ENCODE measurements at regions not wholly inside any gene's neighbourhood (a gene's known extent, or its start where the extent isn't known, plus 50 kb on each side); places are given as distances from the start of the nearest gene placed in this dataset.
A peak's percentile ranks its signal among the peaks of the same experiment; 100 is the strongest.
"Not testable (repeated sequence)": the region's sequence is repeated elsewhere in the genome, so short reads cannot be mapped to it uniquely, and the experiment has no call there.

DNA sequence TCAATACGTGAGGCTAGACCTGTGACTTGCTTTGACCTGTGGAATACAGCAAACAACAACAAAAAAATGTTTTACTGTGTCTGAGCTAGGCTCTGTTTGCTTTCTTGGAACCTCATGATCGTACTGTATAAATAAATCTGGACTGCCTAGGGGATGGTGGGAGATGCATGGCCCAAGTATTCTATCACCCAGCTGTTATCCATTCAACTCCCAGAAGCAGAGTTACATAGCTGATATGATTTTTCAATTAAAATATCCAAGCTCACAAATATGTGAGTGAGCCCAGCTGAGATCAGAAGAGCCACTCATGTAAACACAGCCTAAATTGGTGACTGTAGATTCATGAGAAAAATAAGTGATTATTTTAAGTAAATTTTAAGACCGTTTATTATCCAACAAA lies 154.1 kb upstream of the THUMPD2 start:
- CTCF ChIA-PET: no interaction called here
- H3K36me3 Mint-ChIP-seq (ENCODE audit: low read depth): peaks cover 23% of the 10 kb centered on the region
- H3K4me3 Mint-ChIP-seq: no peak overlapping the region
- no peak overlapping the region for H3K27ac Mint-ChIP-seq
- no peak for DNase-seq
- POLR2A ChIA-PET: no interaction called here
- peaks cover 25% of the 10 kb centered on the region for H3K4me1 Mint-ChIP-seq
- H3K9me3 Mint-ChIP-seq: no peaks in the 10 kb centered on the region
- H3K27me3 Mint-ChIP-seq: no peaks in the 10 kb centered on the region

DNA sequence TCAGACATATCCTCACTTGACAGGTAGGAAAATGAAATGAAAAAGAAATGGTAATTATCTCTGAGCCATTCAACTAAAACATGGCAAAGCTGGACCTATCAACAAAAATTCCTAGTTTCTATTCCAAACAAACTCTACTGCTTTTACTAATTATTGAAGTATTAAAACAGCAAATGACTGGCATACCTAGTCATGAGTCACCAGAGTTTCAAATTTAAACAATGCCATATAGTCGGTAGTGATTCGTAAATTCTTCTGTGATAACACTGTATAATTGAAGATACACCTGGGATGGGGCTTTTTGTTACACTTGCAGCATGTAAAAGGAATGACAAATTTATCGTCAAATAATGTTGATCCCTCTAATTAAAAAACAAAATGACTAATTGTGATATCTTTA lies 153.1 kb upstream of the THUMPD2 start:
- Mint-ChIP-seq H3K9me3 (no peaks in the 10 kb centered on the region), H3K4me1 (peaks cover 15% of the 10 kb centered on the region), H3K27me3 (no peaks in the 10 kb centered on the region), H3K4me3 (no peak overlapping the region), H3K36me3 (ENCODE audit: low read depth) (peaks cover 23% of the 10 kb centered on the region), H3K27ac (no peak overlapping the region)
- ChIA-PET CTCF (no interaction called here), POLR2A (no interaction called here)
- no peak for DNase-seq

DNA sequence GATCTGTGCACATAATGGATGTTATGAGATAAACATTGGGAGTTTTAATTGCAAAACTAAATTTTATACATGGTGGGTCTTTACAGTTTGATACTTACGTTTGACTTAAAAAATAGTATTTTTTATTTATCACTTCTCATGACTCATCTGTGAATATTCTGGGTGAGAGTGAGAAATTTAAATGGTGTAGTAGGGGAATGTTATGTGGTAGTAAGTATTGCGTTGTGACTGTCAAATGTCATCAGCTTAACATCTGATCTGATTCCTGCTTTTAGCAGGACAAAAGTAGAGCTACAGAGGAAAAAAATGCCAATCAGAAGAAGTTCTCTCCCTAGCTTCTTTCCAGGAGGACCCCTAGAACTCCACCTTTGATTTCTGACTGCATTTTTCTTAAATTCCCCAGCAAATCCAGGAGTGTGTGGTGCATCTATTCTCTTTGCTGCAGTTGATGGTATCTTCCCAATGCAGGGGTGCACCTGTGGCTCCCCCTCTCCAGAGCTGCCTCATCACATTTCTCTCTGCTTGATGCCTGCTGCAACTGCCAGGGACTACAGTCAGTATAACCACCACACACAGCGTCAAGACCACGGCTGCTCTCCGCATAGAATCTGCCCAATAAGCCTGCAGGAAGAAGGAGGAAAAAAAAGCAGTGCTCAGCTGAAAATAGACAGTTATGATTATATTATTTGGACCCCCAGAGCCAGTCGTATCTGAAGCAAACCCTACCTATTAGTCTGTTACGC lies 151.3 kb upstream of the THUMPD2 start:
- Mint-ChIP-seq H3K9me3 (no peaks in the 10 kb centered on the region), H3K4me3 (no peak overlapping the region), H3K36me3 (ENCODE audit: low read depth) (peaks cover 26% of the 10 kb centered on the region), H3K27ac (no peak overlapping the region), H3K4me1 (peaks cover 4% of the 10 kb centered on the region), H3K27me3 (no peaks in the 10 kb centered on the region)
- ChIA-PET POLR2A (no interaction called here), CTCF (interaction anchor here (1.7 kb wide), 1 partner anchor 10 kb away, joined by 3 read pairs; no protein-coding TSS in a partner anchor)
- no peak for DNase-seq

DNA sequence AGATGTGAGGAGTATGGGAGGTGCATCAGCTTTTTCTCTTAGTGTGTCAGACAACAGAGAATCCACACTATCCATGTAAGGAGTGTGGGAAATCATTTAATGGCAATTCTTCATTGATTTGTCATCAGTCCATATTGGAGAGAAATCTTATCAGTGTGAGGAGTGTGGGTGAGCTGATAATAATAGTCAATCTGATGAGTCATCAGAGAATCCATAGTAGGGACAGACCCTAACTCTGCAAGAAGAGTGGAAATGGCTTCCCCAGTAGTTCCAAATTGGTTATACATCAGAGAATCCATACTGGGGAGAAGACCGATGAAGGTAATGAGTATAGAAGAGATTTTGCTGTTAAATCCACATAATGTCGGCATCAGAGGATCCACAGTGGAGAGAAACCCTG lies 150.5 kb upstream of the THUMPD2 start:
- Mint-ChIP-seq H3K27me3 (no peaks in the 10 kb centered on the region), H3K4me3 (no peak overlapping the region), H3K36me3 (ENCODE audit: low read depth) (peaks cover 26% of the 10 kb centered on the region), H3K27ac (no peak overlapping the region), H3K4me1 (no peaks in the 10 kb centered on the region), H3K9me3 (no peaks in the 10 kb centered on the region)
- no peak for DNase-seq
- ChIA-PET CTCF (no interaction called here), POLR2A (interaction anchor here (2.0 kb wide), 1 partner anchor 9 kb away, joined by 7 read pairs; no protein-coding TSS in a partner anchor)

DNA sequence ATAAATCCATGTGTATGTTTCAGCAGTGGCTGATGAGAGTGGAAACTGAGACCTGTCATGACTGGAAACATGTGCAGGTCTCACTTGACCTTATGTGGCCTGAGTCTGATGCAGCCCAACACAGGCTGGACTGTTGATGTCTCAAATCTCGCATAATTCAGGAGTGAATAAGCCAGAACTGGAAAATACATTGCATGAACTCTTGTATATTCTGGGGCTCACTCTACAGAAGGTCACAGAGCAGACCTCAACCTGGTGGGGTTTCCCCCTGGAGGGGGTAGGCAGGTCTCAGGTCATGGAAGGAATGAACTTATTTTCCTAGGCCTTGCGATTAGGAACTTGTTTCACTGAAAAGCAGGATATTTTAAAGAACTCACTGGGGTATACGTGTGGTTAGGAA lies 146.3 kb upstream of the THUMPD2 start:
- no peak for DNase-seq
- H3K36me3 Mint-ChIP-seq (ENCODE audit: low read depth): peaks cover 12% of the 10 kb centered on the region
- POLR2A ChIA-PET: no interaction called here
- H3K27ac Mint-ChIP-seq: no peak overlapping the region
- H3K4me1 Mint-ChIP-seq: peaks cover 18% of the 10 kb centered on the region
- CTCF ChIA-PET: no interaction called here
- H3K4me3 Mint-ChIP-seq: no peak overlapping the region
- no peaks in the 10 kb centered on the region for H3K27me3 Mint-ChIP-seq
- H3K9me3 Mint-ChIP-seq: no peaks in the 10 kb centered on the region

DNA sequence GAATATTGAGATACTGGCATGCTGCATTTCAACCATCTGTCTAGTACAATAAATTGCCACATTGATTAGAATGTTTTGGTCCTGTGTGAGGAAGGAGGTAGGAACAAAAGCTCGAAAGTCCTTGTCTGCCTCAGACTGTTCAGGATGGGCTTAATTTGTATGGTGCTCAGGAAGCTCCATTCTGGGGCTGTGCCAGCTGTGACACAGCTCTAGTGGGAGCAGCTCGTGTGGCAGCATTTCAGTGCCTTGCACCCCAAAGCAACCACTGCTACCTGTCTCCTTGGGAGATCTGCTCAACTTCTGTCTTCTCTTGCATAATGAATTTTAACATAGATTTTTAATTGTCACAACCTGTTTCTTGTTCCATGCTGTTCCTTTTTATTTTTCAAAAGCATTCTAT lies 144.4 kb upstream of the THUMPD2 start:
- peaks cover 37% of the 10 kb centered on the region for H3K4me1 Mint-ChIP-seq
- H3K4me3 Mint-ChIP-seq: no peak overlapping the region
- H3K27ac Mint-ChIP-seq: no peak overlapping the region
- DNase-seq: no peak
- H3K9me3 Mint-ChIP-seq: no peaks in the 10 kb centered on the region
- ChIA-PET POLR2A (no interaction called here), CTCF (interaction anchor here (2.4 kb wide), 1 partner anchor 10 kb away, joined by 10 read pairs; no protein-coding TSS in a partner anchor)
- no peaks in the 10 kb centered on the region for H3K27me3 Mint-ChIP-seq
- peaks cover 6% of the 10 kb centered on the region for H3K36me3 Mint-ChIP-seq (ENCODE audit: low read depth)

DNA sequence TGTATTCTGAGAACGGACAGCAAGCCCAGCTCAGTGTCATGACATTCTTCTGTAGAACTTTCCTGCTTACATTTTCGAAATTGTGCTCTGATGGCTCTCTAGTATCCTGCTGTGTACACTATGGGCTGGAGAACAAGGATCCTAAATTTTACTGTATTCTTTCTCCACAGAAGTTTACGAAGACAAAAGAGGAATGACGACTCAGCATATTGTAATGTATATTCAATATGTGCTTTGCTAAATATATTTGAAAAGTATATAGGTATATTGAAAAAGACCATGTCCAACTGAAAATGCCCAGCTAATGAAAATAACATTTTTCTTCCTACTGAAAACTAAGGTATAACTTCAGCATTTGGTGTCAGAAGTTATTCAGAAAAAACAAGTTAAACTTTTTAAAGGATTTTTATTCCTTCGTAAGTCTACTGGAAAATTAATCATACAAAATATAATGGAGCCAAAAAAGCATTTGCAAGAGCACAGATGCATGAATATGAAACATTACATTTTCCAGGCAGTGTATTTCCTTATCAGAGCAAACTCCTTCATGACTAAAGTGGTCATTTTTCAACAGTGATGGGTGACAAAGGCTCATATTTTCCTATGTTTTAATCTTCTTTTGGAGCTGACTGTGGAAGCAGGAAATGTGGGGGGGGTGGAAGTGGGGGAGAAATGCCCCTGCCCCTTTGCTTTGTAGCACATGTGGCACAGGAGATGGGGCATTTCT lies 143.8 kb upstream of the THUMPD2 start:
- POLR2A ChIA-PET: no interaction called here
- DNase-seq: no peak
- Mint-ChIP-seq H3K36me3 (ENCODE audit: low read depth) (peaks cover 6% of the 10 kb centered on the region), H3K4me1 (peaks cover 43% of the 10 kb centered on the region), H3K4me3 (no peak overlapping the region), H3K27me3 (no peaks in the 10 kb centered on the region), H3K27ac (no peak overlapping the region), H3K9me3 (no peaks in the 10 kb centered on the region)
- CTCF ChIA-PET: interaction anchor here (2.4 kb wide), 1 partner anchor 9 kb away, joined by 10 read pairs; no protein-coding TSS in a partner anchor

DNA sequence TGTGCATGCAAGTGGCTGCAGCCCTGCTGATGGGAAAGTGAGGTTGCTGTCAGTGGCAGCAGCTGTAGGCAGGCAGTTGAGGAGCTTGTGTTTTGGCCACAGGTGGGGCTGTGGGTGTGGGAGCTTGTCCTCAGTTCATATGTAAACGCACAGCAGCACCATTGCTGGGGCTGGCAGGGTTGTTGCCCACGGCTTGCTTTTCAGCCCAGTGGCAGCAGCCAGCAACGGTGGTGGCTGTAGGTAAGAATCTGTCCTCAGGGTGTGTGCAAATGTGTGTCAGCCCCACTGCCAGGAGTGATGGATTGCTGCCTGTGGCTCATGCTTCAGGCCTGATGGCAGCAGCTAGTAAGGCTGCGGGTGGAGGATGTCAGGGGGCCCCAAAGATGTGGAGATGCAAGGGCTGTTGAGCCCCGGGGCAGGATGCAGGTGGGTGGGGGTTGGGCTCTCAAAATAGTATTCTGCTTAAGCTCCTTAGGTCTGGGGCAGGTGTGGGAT lies 141.3 kb upstream of the THUMPD2 start:
- no peaks in the 10 kb centered on the region for H3K27me3 Mint-ChIP-seq
- no peaks in the 10 kb centered on the region for H3K9me3 Mint-ChIP-seq
- DNase-seq: peak; percentile 21
- H3K4me3 Mint-ChIP-seq: peak overlapping the region; percentile 62
- ChIA-PET CTCF (interaction anchor here (0.7 to 1.2 kb wide), 2 partner anchors 9 to 10 kb away, joined by 3 read pairs; no protein-coding TSS in a partner anchor), POLR2A (interaction anchor here (1.7 to 2.1 kb wide), 3 partner anchors 16 to 27 kb away, joined by 4 to 10 read pairs (median 6); no protein-coding TSS in a partner anchor)
- H3K27ac Mint-ChIP-seq: peak overlapping the region; percentile 73
- peaks cover 45% of the 10 kb centered on the region for H3K4me1 Mint-ChIP-seq
- peaks cover 4% of the 10 kb centered on the region for H3K36me3 Mint-ChIP-seq (ENCODE audit: low read depth)

DNA sequence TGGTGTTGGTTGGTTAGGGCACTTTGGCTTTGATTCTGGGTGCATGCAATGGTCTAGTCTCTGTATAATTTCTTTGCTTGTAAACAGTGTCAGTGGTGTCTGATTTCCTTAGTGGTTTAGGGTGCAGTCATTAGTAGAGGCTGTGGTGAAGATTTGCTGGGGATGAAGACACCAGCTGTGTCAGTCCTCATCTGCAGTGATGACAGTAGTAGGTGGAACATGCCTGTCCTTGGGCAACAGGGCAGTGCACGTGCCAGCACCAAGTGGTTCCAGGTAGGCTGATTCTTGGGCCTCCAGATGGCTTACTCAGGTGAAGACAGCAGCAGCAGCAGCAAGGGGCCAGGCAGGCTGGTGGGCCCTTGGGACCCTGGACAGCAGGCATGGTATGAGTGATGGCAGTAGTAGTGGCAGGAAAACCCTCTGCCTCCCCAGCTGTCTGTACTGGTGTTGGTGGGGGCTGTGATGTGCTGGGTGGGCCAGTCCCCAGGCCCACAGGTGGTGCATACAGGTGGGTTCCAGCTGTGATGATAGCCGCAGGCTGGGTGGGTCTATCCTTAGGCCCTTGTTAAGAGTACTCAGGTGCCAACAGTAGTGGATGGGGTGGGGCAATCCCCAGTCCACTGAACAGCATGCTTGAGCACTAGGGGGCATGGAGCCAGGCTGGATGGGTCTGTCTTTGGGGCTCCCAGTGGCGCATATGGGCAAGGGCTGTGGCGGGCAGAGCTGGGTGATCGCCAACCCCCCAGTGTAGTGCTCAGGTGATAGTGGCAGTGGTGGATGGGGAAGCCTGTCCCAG lies 140.7 kb upstream of the THUMPD2 start:
- peak overlapping the region; percentile 73 for H3K27ac Mint-ChIP-seq

DNA sequence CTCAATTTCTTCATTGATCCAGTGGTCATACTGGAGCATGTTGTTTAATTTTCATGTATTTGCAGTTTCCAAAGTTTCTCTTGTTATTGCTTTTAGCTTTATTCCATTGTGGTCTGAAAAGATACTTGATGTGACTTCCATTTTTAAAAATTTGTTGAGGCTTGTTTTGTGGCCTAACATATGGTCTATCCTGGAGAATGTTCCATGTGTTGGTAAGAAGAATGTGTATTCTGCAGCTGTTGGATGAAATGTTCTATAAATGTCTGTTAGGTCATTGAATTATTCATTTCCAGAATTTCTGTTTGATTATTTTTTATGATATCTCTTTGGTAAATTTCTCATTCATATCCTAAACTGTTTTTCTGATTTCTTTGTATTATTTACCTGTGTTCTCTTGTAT lies 139.8 kb upstream of the THUMPD2 start:
- POLR2A ChIA-PET: interaction anchor here (2.1 kb wide), 1 partner anchor 20 kb away, joined by 10 read pairs; no protein-coding TSS in a partner anchor
- H3K4me3 Mint-ChIP-seq: no peak overlapping the region
- CTCF ChIA-PET: interaction anchor here (1.0 kb wide), 1 partner anchor 636 kb away, joined by 5 read pairs; no protein-coding TSS in a partner anchor
- no peak for DNase-seq
- no peak overlapping the region for H3K27ac Mint-ChIP-seq
- H3K36me3 Mint-ChIP-seq (ENCODE audit: low read depth): peaks cover 4% of the 10 kb centered on the region
- peaks cover 46% of the 10 kb centered on the region for H3K4me1 Mint-ChIP-seq
- H3K27me3 Mint-ChIP-seq: no peaks in the 10 kb centered on the region
- H3K9me3 Mint-ChIP-seq: no peaks in the 10 kb centered on the region

More for the DNA sequence above, 140.7 kb upstream of the THUMPD2 start:
- Mint-ChIP-seq H3K36me3 (ENCODE audit: low read depth) (peaks cover 4% of the 10 kb centered on the region), H3K27me3 (no peaks in the 10 kb centered on the region), H3K9me3 (no peaks in the 10 kb centered on the region), H3K4me1 (peaks cover 45% of the 10 kb centered on the region), H3K4me3 (peak overlapping the region; percentile 49)
- ChIA-PET CTCF (interaction anchor here (0.7 to 1.2 kb wide), 3 partner anchors 8 to 635 kb away, joined by 3 to 5 read pairs (median 3); no protein-coding TSS in a partner anchor), POLR2A (interaction anchor here (1.7 to 2.1 kb wide), 3 partner anchors 16 to 28 kb away, joined by 4 to 10 read pairs (median 6); no protein-coding TSS in a partner anchor)
- DNase-seq: peak; percentile 41

DNA sequence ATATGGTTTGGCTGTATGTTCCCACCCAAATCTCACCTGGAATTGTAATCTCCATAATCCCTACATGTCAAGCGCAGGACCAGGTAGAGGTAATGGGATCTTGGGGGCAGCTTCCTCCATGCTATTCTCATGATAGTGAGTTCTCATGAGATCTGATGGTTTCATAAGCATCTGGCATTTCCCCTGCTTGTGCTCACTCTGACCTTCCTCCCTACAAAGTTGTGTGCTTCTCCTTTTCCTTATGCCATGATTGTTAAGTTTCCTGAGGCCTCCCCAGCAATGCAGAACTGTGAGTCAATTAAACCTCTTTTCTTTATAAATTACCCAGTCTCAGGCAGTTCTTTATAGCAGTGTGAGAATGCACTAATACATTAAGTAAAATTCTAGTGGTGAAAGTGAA lies 138.3 kb upstream of the THUMPD2 start:
- POLR2A ChIA-PET; H3K9me3 Mint-ChIP-seq; H3K27me3 Mint-ChIP-seq; CTCF ChIA-PET; H3K4me3 Mint-ChIP-seq; DNase-seq; H3K36me3 Mint-ChIP-seq (ENCODE audit: low read depth); H3K27ac Mint-ChIP-seq: not testable (repeated sequence)
- H3K4me1 Mint-ChIP-seq: peaks cover 45% of the 10 kb centered on the region

DNA sequence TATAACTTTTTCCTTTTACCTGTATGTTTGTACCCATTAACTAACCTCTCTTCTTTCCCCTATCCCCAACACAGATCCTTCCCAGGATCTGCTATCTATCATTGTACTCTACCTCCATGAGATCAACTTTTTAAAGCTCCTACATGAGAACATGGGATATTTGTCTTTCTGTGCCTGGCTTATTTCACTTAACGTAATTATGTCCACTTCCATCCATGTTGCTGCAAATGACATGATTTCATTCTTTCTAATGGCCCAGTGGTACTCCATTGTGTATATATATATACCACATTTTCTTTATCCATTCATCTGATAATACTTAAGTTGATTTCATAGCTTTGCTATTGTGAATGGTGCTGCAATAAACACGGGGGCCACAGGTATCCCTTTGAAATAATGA lies 135.9 kb upstream of the THUMPD2 start:
- Mint-ChIP-seq H3K4me3 (no peak overlapping the region), H3K36me3 (ENCODE audit: low read depth) (no peaks in the 10 kb centered on the region), H3K9me3 (no peaks in the 10 kb centered on the region), H3K27me3 (peaks cover 5% of the 10 kb centered on the region), H3K27ac (no peak overlapping the region), H3K4me1 (peaks cover 25% of the 10 kb centered on the region)
- ChIA-PET POLR2A (no interaction called here), CTCF (interaction anchor here (1.0 to 5.1 kb wide), 3 partner anchors 22 to 641 kb away, joined by 3 to 50 read pairs (median 5); no protein-coding TSS in a partner anchor)
- no peak for DNase-seq

All from activated CD4-positive, alpha-beta memory T cell treated with anti-CD3 and anti-CD28 coated beads, Interleukin-2, amount 10 ng/mL, durations not matched to agents 7 days and 5 days (primary cell).